ENCODE measurements at regions not wholly inside any gene's neighbourhood (a gene's known extent, or its start where the extent isn't known, plus 50 kb on each side); places are given as distances from the start of the nearest gene placed in this dataset.

GRCh38 chr4:24702281-24702680 lies 93.1 kb upstream of the SOD3 start:
- DNase-seq = no peak
- no peak overlapping the region for H3K4me3 Mint-ChIP-seq
- peaks cover 15% of the 10 kb centered on the region for H3K27me3 Mint-ChIP-seq (ENCODE audit: insufficient read depth)
- H3K9me3 Mint-ChIP-seq = no peaks in the 10 kb centered on the region
- H3K4me1 Mint-ChIP-seq (ENCODE audit: low read depth) = no peaks in the 10 kb centered on the region
- TF ChIP-seq, protein P1, sequence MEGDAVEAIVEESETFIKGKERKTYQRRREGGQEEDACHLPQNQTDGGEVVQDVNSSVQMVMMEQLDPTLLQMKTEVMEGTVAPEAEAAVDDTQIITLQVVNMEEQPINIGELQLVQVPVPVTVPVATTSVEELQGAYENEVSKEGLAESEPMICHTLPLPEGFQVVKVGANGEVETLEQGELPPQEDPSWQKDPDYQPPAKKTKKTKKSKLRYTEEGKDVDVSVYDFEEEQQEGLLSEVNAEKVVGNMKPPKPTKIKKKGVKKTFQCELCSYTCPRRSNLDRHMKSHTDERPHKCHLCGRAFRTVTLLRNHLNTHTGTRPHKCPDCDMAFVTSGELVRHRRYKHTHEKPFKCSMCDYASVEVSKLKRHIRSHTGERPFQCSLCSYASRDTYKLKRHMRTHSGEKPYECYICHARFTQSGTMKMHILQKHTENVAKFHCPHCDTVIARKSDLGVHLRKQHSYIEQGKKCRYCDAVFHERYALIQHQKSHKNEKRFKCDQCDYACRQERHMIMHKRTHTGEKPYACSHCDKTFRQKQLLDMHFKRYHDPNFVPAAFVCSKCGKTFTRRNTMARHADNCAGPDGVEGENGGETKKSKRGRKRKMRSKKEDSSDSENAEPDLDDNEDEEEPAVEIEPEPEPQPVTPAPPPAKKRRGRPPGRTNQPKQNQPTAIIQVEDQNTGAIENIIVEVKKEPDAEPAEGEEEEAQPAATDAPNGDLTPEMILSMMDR (IDR thresholded peaks at IDR 0.05) = no peak
- H3K36me3 Mint-ChIP-seq (ENCODE audit: low read depth) = no peaks in the 10 kb centered on the region
- H3K27ac Mint-ChIP-seq = no peak overlapping the region

GRCh38 chr4:24703298-24703697 lies 92.1 kb upstream of the SOD3 start:
- Mint-ChIP-seq H3K4me1 (ENCODE audit: low read depth) (no peaks in the 10 kb centered on the region), H3K27ac (no peak overlapping the region), H3K4me3 (no peak overlapping the region), H3K9me3 (no peaks in the 10 kb centered on the region), H3K36me3 (ENCODE audit: low read depth) (no peaks in the 10 kb centered on the region), H3K27me3 (ENCODE audit: insufficient read depth) (peaks cover 8% of the 10 kb centered on the region; the same call in 1 of the 2 replicates)
- no peak for DNase-seq
- TF ChIP-seq, protein P1 (IDR thresholded peaks at IDR 0.05) = no peak

- no peaks in the 10 kb centered on the region for H3K9me3 Mint-ChIP-seq
- H3K4me1 Mint-ChIP-seq (ENCODE audit: low read depth) = no peaks in the 10 kb centered on the region
- peaks cover 9% of the 10 kb centered on the region; the same call in 1 of the 2 replicates for H3K27me3 Mint-ChIP-seq (ENCODE audit: insufficient read depth)
- no peak overlapping the region for H3K4me3 Mint-ChIP-seq
- no peaks in the 10 kb centered on the region for H3K36me3 Mint-ChIP-seq (ENCODE audit: low read depth)
- TF ChIP-seq, protein P1 (IDR thresholded peaks at IDR 0.05) = no peak
- DNase-seq = no peak
- H3K27ac Mint-ChIP-seq = no peak overlapping the region
Observed at GRCh38 chr4:24704149-24704548, 91.2 kb upstream of the SOD3 start.

GRCh38 chr4:24705016-24705753 lies 90.2 kb upstream of the SOD3 start:
- Mint-ChIP-seq H3K27me3 (ENCODE audit: insufficient read depth) (peaks cover 9% of the 10 kb centered on the region; the same call in 1 of the 2 replicates), H3K36me3 (ENCODE audit: low read depth) (no peaks in the 10 kb centered on the region), H3K4me1 (ENCODE audit: low read depth) (no peaks in the 10 kb centered on the region), H3K4me3 (no peak overlapping the region), H3K9me3 (no peaks in the 10 kb centered on the region), H3K27ac (no peak overlapping the region)
- TF ChIP-seq, protein P1 (IDR thresholded peaks at IDR 0.05) = no peak
- DNase-seq = no peak

DNA sequence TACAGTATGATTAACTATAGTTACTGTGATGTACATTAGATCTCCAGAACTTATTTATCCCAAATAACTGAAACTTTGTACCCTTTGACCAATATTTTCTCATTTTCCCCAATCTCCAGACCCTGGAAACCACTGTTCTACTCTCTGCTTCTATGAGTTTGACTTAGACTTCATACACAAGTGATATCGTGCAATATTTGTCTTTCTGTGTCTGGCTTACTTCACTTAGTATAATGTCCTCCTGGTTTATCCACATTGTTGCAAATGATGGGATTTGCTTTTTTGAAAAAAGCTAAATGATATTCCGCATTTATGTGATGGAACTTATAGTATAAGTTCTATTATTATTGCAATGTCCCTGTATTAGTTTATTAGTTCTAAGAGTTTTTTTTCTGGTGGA lies 81.8 kb upstream of the SOD3 start:
- DNase-seq = no peak
- H3K36me3 Mint-ChIP-seq (ENCODE audit: low read depth) = peaks cover 5% of the 10 kb centered on the region; the same call in 1 of the 2 replicates
- H3K9me3 Mint-ChIP-seq = peaks cover 10% of the 10 kb centered on the region
- no peak overlapping the region for H3K4me3 Mint-ChIP-seq
- no peaks in the 10 kb centered on the region for H3K4me1 Mint-ChIP-seq (ENCODE audit: low read depth)
- TF ChIP-seq, protein P1 (IDR thresholded peaks at IDR 0.05) = no peak
- H3K27me3 Mint-ChIP-seq (ENCODE audit: insufficient read depth) = peaks cover 4% of the 10 kb centered on the region; the same call in 1 of the 2 replicates
- H3K27ac Mint-ChIP-seq = no peak overlapping the region
